ENCODE measurements at regions not wholly inside any gene's neighbourhood (a gene's known extent, or its start where the extent isn't known, plus 50 kb on each side); places are given as distances from the start of the nearest gene placed in this dataset.

DNA sequence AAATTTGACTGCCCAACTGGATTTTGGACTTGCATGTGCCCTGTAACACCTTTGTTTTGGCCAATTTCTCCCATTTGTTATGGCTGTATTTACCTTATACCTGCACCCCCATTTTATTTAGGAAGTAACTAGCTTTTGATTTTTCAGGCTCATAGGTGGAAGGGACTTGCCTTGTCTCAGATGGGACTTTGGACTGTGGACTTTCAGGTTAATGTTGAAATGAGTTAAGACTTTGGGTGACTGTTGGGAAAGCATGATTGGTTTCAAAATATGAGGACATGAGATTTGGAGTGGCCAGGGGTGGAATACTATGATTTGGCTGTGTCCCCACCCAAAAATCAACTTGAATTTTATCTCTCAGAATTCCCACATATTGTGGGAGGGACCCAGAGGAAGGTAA is 490.2 kb downstream of the PRR16 start:
- Histone ChIP-seq H3K27ac (ENCODE audit: low read depth, low read length) (no peak overlapping the region), H3K36me3 (ENCODE audit: control insufficient read depth in 2 of 3, insufficient read depth in 3 of 3, low read length in 3 of 3) (no peaks in the 10 kb centered on the region), H3K27me3 (ENCODE audit: control insufficient read depth in 2 of 2, insufficient read depth in 2 of 2, low read length in 2 of 2) (no peaks in the 10 kb centered on the region), H3K9me3 (ENCODE audit: control insufficient read depth in 2 of 3, low read length in 3 of 3) (peaks cover 0 to 5% (median 0%) of the 10 kb centered on the region in 3 experiments), H3K4me1 (ENCODE audit: control insufficient read depth in 2 of 2, insufficient read depth in 2 of 2, low read length in 2 of 2) (no peaks in the 10 kb centered on the region), H3K4me3 (ENCODE audit: low read length) (no peak overlapping the region)
- ATAC-seq (no peak), DNase-seq (no peak)
- intact Hi-C loops (cut with micrococcal nuclease), result no loop called here
- Mint-ChIP-seq H3K27ac (no peak overlapping the region), H3K9me3 (peaks cover 7 to 36% (median 17%) of the 10 kb centered on the region in 11 donors), H3K4me1 (no peaks in the 10 kb centered on the region), H3K27me3 (no peaks in the 10 kb centered on the region), H3K36me3 (no peaks in the 10 kb centered on the region), H3K4me3 (no peak overlapping the region)
- ChIA-PET POLR2A (no interaction called here), CTCF (no interaction called here)

DNA sequence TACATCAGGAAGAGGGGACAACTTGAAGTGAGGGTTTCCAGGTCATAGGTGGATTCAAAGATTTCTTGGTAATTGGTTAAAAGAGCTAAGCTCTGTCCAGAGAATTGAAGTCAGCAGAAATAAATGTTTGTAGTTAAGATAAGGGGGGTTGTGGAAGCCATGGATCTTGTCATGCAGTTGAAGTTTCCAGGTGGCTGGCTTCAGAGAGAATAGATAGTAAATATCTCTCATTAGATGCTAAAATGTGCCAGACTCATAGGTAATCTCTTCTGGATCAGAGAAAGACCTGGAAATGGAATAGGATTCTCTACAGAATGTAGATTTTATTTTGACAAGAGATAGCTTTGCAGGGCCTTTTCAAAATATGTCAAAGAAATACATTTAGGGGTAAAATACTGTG is 491.7 kb downstream of the PRR16 start:
- Mint-ChIP-seq H3K4me1 (no peaks in the 10 kb centered on the region), H3K9me3 (peaks cover 7 to 39% (median 16%) of the 10 kb centered on the region in 11 donors), H3K27me3 (no peaks in the 10 kb centered on the region), H3K4me3 (no peak overlapping the region), H3K36me3 (no peaks in the 10 kb centered on the region), H3K27ac (no peak overlapping the region)
- Histone ChIP-seq H3K4me1 (ENCODE audit: control insufficient read depth in 2 of 2, insufficient read depth in 2 of 2, low read length in 2 of 2) (no peaks in the 10 kb centered on the region), H3K36me3 (ENCODE audit: control insufficient read depth in 2 of 3, insufficient read depth in 3 of 3, low read length in 3 of 3) (no peaks in the 10 kb centered on the region), H3K9me3 (ENCODE audit: control insufficient read depth in 2 of 3, low read length in 3 of 3) (peaks cover 0 to 5% (median 0%) of the 10 kb centered on the region in 3 experiments), H3K27me3 (ENCODE audit: control insufficient read depth in 2 of 2, insufficient read depth in 2 of 2, low read length in 2 of 2) (no peaks in the 10 kb centered on the region), H3K27ac (ENCODE audit: low read depth, low read length) (no peak overlapping the region), H3K4me3 (ENCODE audit: low read length) (no peak overlapping the region)
- CTCF ChIA-PET, result no interaction called here
- no peak for ATAC-seq
- POLR2A ChIA-PET, result no interaction called here
- intact Hi-C loops (cut with micrococcal nuclease), result no loop called here
- no peak for DNase-seq

DNA sequence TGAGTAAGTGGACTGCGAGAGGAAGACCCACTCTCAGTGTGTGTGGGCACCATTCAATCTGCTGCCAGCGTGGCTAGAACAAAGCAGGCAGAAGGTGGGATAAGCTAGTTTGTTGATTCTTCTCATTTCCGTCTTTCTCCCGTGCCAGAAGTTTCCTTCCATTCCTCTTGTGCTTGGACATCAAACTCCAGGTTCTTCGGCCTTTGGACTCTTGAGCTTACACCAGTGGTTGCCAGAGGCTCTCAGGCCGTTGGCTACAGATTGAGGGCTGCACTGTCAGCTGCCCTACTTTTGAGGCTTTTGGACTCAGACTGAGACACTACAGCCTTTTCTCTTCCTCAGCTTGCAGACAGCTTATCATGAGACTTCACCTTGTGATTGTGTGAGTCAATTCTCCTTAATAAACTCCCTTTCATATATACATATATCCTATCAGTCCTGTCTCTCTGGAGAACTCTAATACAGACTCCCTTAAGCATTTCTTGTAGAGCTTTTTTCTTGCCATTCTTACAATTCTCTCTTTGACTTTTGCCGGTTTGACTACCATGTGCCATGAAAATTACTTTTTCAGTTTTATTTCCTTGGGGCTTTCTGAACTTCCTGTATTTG is 494.9 kb downstream of the PRR16 start:
- Mint-ChIP-seq H3K27me3 (no peaks in the 10 kb centered on the region), H3K4me3 (no peak overlapping the region), H3K4me1 (no peaks in the 10 kb centered on the region), H3K27ac (no peak overlapping the region), H3K9me3 (peaks cover 0 to 22% (median 9%) of the 10 kb centered on the region in 11 donors), H3K36me3 (no peaks in the 10 kb centered on the region)
- ATAC-seq (no peak), DNase-seq (no peak)
- Histone ChIP-seq H3K4me3 (ENCODE audit: low read length) (no peak overlapping the region), H3K36me3 (ENCODE audit: control insufficient read depth in 2 of 3, insufficient read depth in 3 of 3, low read length in 3 of 3) (no peaks in the 10 kb centered on the region), H3K27me3 (ENCODE audit: control insufficient read depth in 2 of 2, insufficient read depth in 2 of 2, low read length in 2 of 2) (no peaks in the 10 kb centered on the region), H3K27ac (ENCODE audit: low read depth, low read length) (no peak overlapping the region), H3K9me3 (ENCODE audit: control insufficient read depth in 2 of 3, low read length in 3 of 3) (no peaks in the 10 kb centered on the region), H3K4me1 (ENCODE audit: control insufficient read depth in 2 of 2, insufficient read depth in 2 of 2, low read length in 2 of 2) (no peaks in the 10 kb centered on the region)
- ChIA-PET POLR2A (no interaction called here), CTCF (no interaction called here)
- intact Hi-C loops (cut with micrococcal nuclease), result no loop called here

DNA sequence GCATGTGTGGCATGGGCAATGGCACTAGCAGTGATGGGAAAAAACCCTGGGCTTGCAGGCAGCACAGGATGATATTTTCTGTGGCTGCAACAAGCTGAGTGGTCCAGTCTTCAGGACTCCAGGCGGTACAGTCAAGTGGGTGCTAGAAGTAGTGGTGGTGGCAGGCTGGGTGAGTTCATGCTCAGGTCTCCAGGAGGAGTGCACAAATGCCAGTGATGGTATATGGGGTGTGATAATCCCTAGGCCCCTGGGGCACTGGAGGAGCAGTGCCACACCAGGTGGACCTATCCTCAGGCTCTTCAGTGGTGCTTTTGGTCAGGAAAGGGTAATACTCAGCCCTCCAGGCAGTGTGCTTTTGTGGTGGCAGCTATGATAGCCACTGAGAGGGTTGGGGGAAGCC is 496.4 kb downstream of the PRR16 start:
- ATAC-seq (no peak), DNase-seq (no peak)
- H3K9me3 Mint-ChIP-seq, result peaks cover 0 to 20% (median 4%) of the 10 kb centered on the region in 11 donors
- no peaks in the 10 kb centered on the region for H3K27me3 Mint-ChIP-seq
- Histone ChIP-seq H3K27me3 (ENCODE audit: control insufficient read depth in 2 of 2, insufficient read depth in 2 of 2, low read length in 2 of 2) (no peaks in the 10 kb centered on the region), H3K4me3 (ENCODE audit: low read length) (no peak overlapping the region), H3K9me3 (ENCODE audit: control insufficient read depth in 2 of 3, low read length in 3 of 3) (no peaks in the 10 kb centered on the region), H3K36me3 (ENCODE audit: control insufficient read depth in 2 of 3, insufficient read depth in 3 of 3, low read length in 3 of 3) (no peaks in the 10 kb centered on the region), H3K4me1 (ENCODE audit: control insufficient read depth in 2 of 2, insufficient read depth in 2 of 2, low read length in 2 of 2) (no peaks in the 10 kb centered on the region), H3K27ac (ENCODE audit: low read depth, low read length) (no peak overlapping the region)
- ChIA-PET POLR2A (no interaction called here), CTCF (no interaction called here)
- H3K36me3 Mint-ChIP-seq, result no peaks in the 10 kb centered on the region
- H3K27ac Mint-ChIP-seq, result no peak overlapping the region
- H3K4me3 Mint-ChIP-seq, result no peak overlapping the region
- intact Hi-C loops (cut with micrococcal nuclease), result no loop called here
- H3K4me1 Mint-ChIP-seq, result no peaks in the 10 kb centered on the region

DNA sequence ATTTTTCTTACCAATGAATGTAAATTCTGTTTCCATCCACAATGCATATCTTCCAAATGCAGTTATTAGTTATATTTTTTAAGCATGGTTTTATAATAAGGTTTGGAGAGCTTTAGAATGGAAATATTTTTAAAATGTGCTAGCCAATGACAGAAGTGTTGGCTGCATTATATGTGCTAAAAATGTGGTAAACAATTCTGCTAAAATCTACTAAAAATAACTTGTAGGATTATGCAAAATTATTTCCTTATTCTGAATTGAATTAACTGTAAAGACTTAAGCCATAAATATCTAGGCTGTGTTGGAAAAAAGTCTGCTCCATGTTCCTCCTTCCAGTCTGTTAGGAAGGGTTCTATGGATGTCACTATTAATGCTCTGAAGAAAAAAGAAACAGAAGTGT is 503.3 kb downstream of the PRR16 start:
- CTCF ChIA-PET, result no interaction called here
- Histone ChIP-seq H3K27me3 (ENCODE audit: control insufficient read depth in 2 of 2, insufficient read depth in 2 of 2, low read length in 2 of 2) (no peaks in the 10 kb centered on the region), H3K4me3 (ENCODE audit: low read length) (no peak overlapping the region), H3K4me1 (ENCODE audit: control insufficient read depth in 2 of 2, insufficient read depth in 2 of 2, low read length in 2 of 2) (no peaks in the 10 kb centered on the region), H3K36me3 (ENCODE audit: control insufficient read depth in 2 of 3, insufficient read depth in 3 of 3, low read length in 3 of 3) (no peaks in the 10 kb centered on the region), H3K27ac (ENCODE audit: low read depth, low read length) (no peak overlapping the region), H3K9me3 (ENCODE audit: control insufficient read depth in 2 of 3, low read length in 3 of 3) (no peaks in the 10 kb centered on the region)
- H3K4me1 Mint-ChIP-seq, result no peaks in the 10 kb centered on the region
- no peaks in the 10 kb centered on the region for H3K36me3 Mint-ChIP-seq
- DNase-seq (no peak), ATAC-seq (no peak)
- intact Hi-C loops (cut with micrococcal nuclease), result no loop called here
- H3K27ac Mint-ChIP-seq, result no peak overlapping the region
- H3K27me3 Mint-ChIP-seq, result no peaks in the 10 kb centered on the region
- H3K4me3 Mint-ChIP-seq, result no peak overlapping the region
- H3K9me3 Mint-ChIP-seq, result peaks cover 0 to 23% (median 5%) of the 10 kb centered on the region in 11 donors
- POLR2A ChIA-PET, result no interaction called here

DNA sequence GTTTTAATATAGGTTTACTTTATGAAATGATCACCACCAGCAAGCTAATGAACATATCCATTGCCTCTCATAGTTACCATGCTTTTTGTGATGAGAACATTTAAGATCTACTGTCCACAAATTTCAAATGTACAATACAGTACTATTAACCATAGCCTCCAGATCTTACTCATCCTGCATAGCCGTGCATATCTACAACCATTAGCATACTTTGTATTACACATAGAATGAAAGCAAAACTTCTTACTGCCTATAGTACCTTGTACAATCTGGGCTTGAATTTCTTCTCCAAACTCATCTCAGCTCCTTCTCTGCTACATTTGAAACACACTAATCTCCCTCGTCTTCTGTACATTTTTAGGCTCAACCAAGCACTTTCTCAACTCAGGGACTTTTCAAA is 510.6 kb downstream of the PRR16 start:
- DNase-seq (no peak), ATAC-seq (no peak)
- H3K4me3 ChIP-seq (ENCODE audit: low read length), result no peak overlapping the region
- CTCF ChIA-PET, result no interaction called here
- POLR2A ChIA-PET, result no interaction called here
- no peaks in the 10 kb centered on the region for H3K4me1 ChIP-seq (ENCODE audit: control insufficient read depth in 2 of 2, insufficient read depth in 2 of 2, low read length in 2 of 2)
- no peaks in the 10 kb centered on the region for H3K27me3 ChIP-seq (ENCODE audit: control insufficient read depth in 2 of 2, insufficient read depth in 2 of 2, low read length in 2 of 2)
- no peaks in the 10 kb centered on the region for H3K27me3 Mint-ChIP-seq
- intact Hi-C loops (cut with micrococcal nuclease), result no loop called here
- no peaks in the 10 kb centered on the region for H3K4me1 Mint-ChIP-seq
- no peaks in the 10 kb centered on the region for H3K9me3 ChIP-seq (ENCODE audit: control insufficient read depth in 2 of 3, low read length in 3 of 3)
- H3K27ac Mint-ChIP-seq, result no peak overlapping the region
- peaks cover 0 to 10% (median 4%) of the 10 kb centered on the region in 11 donors for H3K9me3 Mint-ChIP-seq
- no peaks in the 10 kb centered on the region for H3K36me3 ChIP-seq (ENCODE audit: control insufficient read depth in 2 of 3, insufficient read depth in 3 of 3, low read length in 3 of 3)
- H3K36me3 Mint-ChIP-seq, result no peaks in the 10 kb centered on the region
- no peak overlapping the region for H3K27ac ChIP-seq (ENCODE audit: low read depth, low read length)
- no peak overlapping the region for H3K4me3 Mint-ChIP-seq

DNA sequence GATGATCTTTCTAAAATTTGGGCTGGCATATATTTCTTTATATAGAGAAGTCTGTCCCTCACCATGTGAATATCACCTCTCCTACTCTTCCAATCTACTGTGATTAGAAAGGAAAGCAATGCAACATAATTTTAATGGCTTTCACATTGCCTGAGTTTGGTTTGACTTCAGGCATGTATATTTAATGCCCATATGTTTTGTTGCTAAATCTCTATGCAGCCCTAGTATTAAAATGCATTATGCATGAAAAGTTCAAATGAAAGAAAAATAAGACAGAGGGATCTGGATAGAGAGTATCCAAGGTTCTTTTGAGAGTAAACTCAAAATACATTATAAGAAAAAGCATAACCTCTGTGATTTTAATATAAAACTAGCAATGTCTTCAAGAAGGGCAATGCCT is 518.3 kb downstream of the PRR16 start:
- Mint-ChIP-seq H3K4me1 (peaks cover 0 to 2% (median 0%) of the 10 kb centered on the region in 7 donors), H3K36me3 (no peaks in the 10 kb centered on the region), H3K27me3 (no peaks in the 10 kb centered on the region), H3K9me3 (peaks cover 0 to 3% (median 0%) of the 10 kb centered on the region in 11 donors), H3K4me3 (no peak overlapping the region), H3K27ac (no peak overlapping the region)
- H3K27me3 ChIP-seq (ENCODE audit: control insufficient read depth in 2 of 2, insufficient read depth in 2 of 2, low read length in 2 of 2), result no peaks in the 10 kb centered on the region
- ChIA-PET POLR2A (no interaction called here), CTCF (no interaction called here)
- DNase-seq, result no peak
- no peak overlapping the region for H3K27ac ChIP-seq (ENCODE audit: low read depth, low read length)
- no peaks in the 10 kb centered on the region for H3K4me1 ChIP-seq (ENCODE audit: control insufficient read depth in 2 of 2, insufficient read depth in 2 of 2, low read length in 2 of 2)
- ATAC-seq, result no peak
- H3K9me3 ChIP-seq (ENCODE audit: control insufficient read depth in 2 of 3, low read length in 3 of 3), result no peaks in the 10 kb centered on the region
- no peak overlapping the region for H3K4me3 ChIP-seq (ENCODE audit: low read length)
- intact Hi-C loops (cut with micrococcal nuclease), result no loop called here
- H3K36me3 ChIP-seq (ENCODE audit: control insufficient read depth in 2 of 3, insufficient read depth in 3 of 3, low read length in 3 of 3), result no peaks in the 10 kb centered on the region

Measured in naive thymus-derived CD4-positive, alpha-beta T cell (primary cell).